Left ventricle myocardium inferior (tissue), 1 donor: ENCODE measurements at regions not wholly inside any gene's neighbourhood (a gene's known extent, or its start where the extent isn't known, plus 50 kb on each side); places are given as distances from the start of the nearest gene placed in this dataset.

Experiments
- DNase-seq: peaks from one replicate; pipeline ENCODE4 v3.0.0-alpha.2; 2020
- H3K27ac ChIP-seq: fragments of 200-600 bp; replicated peaks from 2 replicates; pipeline ENCODE4 v1.8.0; 2021
- H3K27me3 ChIP-seq: fragments of 200-600 bp; 2 replicates; pipeline ENCODE4 v1.8.0; 2021; ENCODE audit warnings: low read depth
- H3K36me3 ChIP-seq: fragments of 200-600 bp; 2 replicates; pipeline ENCODE4 v1.8.0; 2021
- H3K4me1 ChIP-seq: fragments of 200-600 bp; 2 replicates; pipeline ENCODE4 v1.8.0; 2021
- H3K4me3 ChIP-seq: fragments of 200-600 bp; 2 replicates; pipeline ENCODE4 v1.8.0; 2021; ENCODE audit warnings: mild to moderate bottlenecking, moderate library complexity
- H3K9me3 ChIP-seq: fragments of 200-600 bp; replicated peaks from 2 replicates; pipeline ENCODE4 v1.8.0; 2021
- CTCF ChIP-seq: fragments of 200-600 bp; IDR thresholded peaks from 2 replicates; pipeline ENCODE4 v1.8.0; 2021; ENCODE audit warnings: antibody characterized with exemption, mild to moderate bottlenecking, borderline replicate concordance
- intact Hi-C: fragments of 100-400 bp; cut with micrococcal nuclease; formaldehyde crosslinking; loops from one replicate; pipeline ENCODE4 v1.11.0; 2022
- donor health status: DM: no; HTN: yes; CAD: no; lungs with severe emphysema.

- no peak for DNase-seq
- TF ChIP-seq CTCF = no peak
- Histone ChIP-seq H3K36me3 (no peaks in the 10 kb centered on the region), H3K4me3 (no peak overlapping the region), H3K27me3 (peaks cover 16% of the 10 kb centered on the region), H3K9me3 (peaks cover 11% of the 10 kb centered on the region), H3K4me1 (no peaks in the 10 kb centered on the region), H3K27ac (no peak overlapping the region)
- intact Hi-C loops = no loop called here
Observed at GRCh38 chr2:48043131-48043700, 136.9 kb upstream of the FBXO11 start.

- intact Hi-C loops = no loop called here
- TF ChIP-seq CTCF = no peak
- no peaks in the 10 kb centered on the region for H3K36me3 ChIP-seq
- H3K27me3 ChIP-seq = peaks cover 16% of the 10 kb centered on the region
- DNase-seq = no peak
- no peak overlapping the region for H3K4me3 ChIP-seq
- peaks cover 8% of the 10 kb centered on the region for H3K9me3 ChIP-seq
- no peak overlapping the region for H3K27ac ChIP-seq
- H3K4me1 ChIP-seq = no peaks in the 10 kb centered on the region
Observed at GRCh38 chr2:48043746-48044145, 137.4 kb upstream of the FBXO11 start.

- TF ChIP-seq CTCF = no peak
- Histone ChIP-seq H3K9me3 (no peaks in the 10 kb centered on the region), H3K27me3 (peaks cover 16% of the 10 kb centered on the region), H3K27ac (no peak overlapping the region), H3K36me3 (no peaks in the 10 kb centered on the region), H3K4me3 (no peak overlapping the region), H3K4me1 (no peaks in the 10 kb centered on the region)
- DNase-seq = no peak
- intact Hi-C loops = no loop called here
Observed at GRCh38 chr2:48045613-48046012, 139.3 kb upstream of the FBXO11 start.

GRCh38 chr2:48048476-48049171, 142.3 kb upstream of the FBXO11 start:
- H3K27ac ChIP-seq = no peak overlapping the region
- no peak overlapping the region for H3K4me3 ChIP-seq
- H3K4me1 ChIP-seq = no peaks in the 10 kb centered on the region
- no peak for DNase-seq
- no peaks in the 10 kb centered on the region for H3K36me3 ChIP-seq
- intact Hi-C loops = no loop called here
- no peak for TF ChIP-seq CTCF
- peaks cover 9% of the 10 kb centered on the region for H3K27me3 ChIP-seq
- H3K9me3 ChIP-seq = no peaks in the 10 kb centered on the region

GRCh38 chr2:48049371-48049770, 143.1 kb upstream of the FBXO11 start:
- no peak for TF ChIP-seq CTCF
- intact Hi-C loops = no loop called here
- Histone ChIP-seq H3K36me3 (no peaks in the 10 kb centered on the region), H3K27ac (no peak overlapping the region), H3K4me3 (no peak overlapping the region), H3K27me3 (peaks cover 2% of the 10 kb centered on the region), H3K9me3 (peaks cover 4% of the 10 kb centered on the region), H3K4me1 (no peaks in the 10 kb centered on the region)
- DNase-seq = no peak
